Prostate gland (tissue), 2 donors: ENCODE measurements at regions not wholly inside any gene's neighbourhood (a gene's known extent, or its start where the extent isn't known, plus 50 kb on each side); places are given as distances from the start of the nearest gene placed in this dataset.

Experiments
- POLR2A ChIP-seq: fragments of 450-650 bp; IDR thresholded peaks from one replicate; pipeline ENCODE4 v1.6.1; 2016; ENCODE audit warnings: antibody characterized with exemption, mild to moderate bottlenecking
- POLR2AphosphoS5 ChIP-seq: sonication (generic); formaldehyde crosslinking; IDR thresholded peaks from one replicate; pipeline ENCODE4 v1.6.1; 2017; ENCODE audit warnings: antibody characterized with exemption
- TF ChIP-seq, protein P1 (sequence below), 4 experiments: fragments of 200-600 bp in 2 of 4; fragments of 450-650 bp in 2 of 4; sonication (generic) in 2 of 4; IDR thresholded peaks; 1 replicate in 3 of 4; 2 replicates in 1 of 4; pipeline ENCODE4 v1.5.1; 2016 to 2019; ENCODE audit warnings: antibody characterized with exemption in 4 of 4, mild to moderate bottlenecking in 2 of 4, moderate library complexity in 2 of 4

DNA sequence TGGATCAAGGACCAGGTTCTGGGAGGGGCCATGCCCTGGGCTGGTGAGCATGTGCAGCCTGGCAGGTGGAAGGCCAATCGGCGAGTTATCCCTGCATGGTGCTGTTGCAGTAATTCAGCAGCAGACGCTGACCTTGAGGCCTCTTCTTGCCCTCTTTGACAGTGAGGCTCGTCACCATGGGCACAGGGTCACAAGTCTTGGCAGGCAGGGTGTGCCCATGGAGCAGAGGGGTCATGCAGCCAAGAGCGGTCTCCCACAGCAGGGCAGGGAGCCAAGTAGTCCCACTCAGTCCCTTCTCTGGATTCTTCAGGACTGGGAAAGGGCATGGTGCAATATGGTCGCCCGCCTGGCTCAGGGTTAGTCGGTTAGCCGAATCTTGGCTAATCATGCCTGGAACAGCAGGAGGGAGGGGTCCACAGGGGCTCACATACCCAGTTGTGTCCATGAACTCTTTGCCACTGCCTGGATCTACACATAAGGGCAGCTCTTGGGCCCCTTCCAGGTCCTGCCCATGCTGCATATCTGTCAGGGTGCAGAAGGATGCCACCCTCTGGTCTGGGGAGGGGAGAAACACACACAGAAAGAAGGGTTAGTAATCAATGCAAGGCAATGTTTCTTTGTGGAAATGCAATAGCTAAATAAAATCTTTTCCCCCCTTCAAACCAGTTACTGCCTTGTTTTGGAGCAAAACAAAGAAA lies 226.8 kb downstream of the SIPA1L2 start:
- no peak for TF ChIP-seq POLR2AphosphoS5
- TF ChIP-seq, protein P1, sequence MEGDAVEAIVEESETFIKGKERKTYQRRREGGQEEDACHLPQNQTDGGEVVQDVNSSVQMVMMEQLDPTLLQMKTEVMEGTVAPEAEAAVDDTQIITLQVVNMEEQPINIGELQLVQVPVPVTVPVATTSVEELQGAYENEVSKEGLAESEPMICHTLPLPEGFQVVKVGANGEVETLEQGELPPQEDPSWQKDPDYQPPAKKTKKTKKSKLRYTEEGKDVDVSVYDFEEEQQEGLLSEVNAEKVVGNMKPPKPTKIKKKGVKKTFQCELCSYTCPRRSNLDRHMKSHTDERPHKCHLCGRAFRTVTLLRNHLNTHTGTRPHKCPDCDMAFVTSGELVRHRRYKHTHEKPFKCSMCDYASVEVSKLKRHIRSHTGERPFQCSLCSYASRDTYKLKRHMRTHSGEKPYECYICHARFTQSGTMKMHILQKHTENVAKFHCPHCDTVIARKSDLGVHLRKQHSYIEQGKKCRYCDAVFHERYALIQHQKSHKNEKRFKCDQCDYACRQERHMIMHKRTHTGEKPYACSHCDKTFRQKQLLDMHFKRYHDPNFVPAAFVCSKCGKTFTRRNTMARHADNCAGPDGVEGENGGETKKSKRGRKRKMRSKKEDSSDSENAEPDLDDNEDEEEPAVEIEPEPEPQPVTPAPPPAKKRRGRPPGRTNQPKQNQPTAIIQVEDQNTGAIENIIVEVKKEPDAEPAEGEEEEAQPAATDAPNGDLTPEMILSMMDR (IDR thresholded peaks at IDR 0.05): no peak
- TF ChIP-seq POLR2A: no peak
